ENCODE measurements at regions not wholly inside any gene's neighbourhood (a gene's known extent, or its start where the extent isn't known, plus 50 kb on each side); places are given as distances from the start of the nearest gene placed in this dataset.
A peak's percentile ranks its signal among the peaks of the same experiment; 100 is the strongest.

DNA sequence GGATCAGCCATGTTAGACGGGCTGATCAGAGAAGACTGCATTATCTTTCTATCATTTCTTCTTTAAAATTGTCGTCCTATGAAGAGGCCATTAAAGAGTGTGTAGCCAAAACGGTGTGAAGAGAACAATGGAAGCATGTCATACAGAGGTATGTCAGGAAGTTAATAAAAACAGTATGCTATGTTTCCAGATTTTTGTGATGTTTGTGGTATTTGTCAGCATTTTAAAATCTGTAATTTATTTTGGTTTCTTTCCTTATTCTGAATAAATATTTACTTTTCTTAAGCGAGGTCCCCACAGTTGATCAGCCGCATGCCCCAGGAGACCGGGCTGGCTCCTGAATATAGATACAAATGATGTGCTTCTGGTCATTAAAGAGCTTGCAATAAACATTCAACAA lies 142.9 kb upstream of the SERP2 start:
- WGBS, 2 donors: 77 to 79% methylated on average over 6 of the region's 6 CpGs
- no peak for DNase-seq
- Histone ChIP-seq H3K36me3 (no peaks in the 10 kb centered on the region), H3K9me3 (no peaks in the 10 kb centered on the region), H3K4me3 (no peak overlapping the region), H3K27ac (no peak overlapping the region), H3K4me1 (peaks cover 0 to 17% (median 2%) of the 10 kb centered on the region in 9 donors), H3K27me3 (no peaks in the 10 kb centered on the region)
- no peak for ATAC-seq
- TF ChIP-seq CTCF (IDR thresholded peaks at IDR 0.05): no peak
- intact Hi-C loops (cut with DNase I): loop anchor here in 5 of 10 donors (5.0 to 10.0 kb wide), 4 partner anchors 33 to 204 kb away; no protein-coding TSS in a partner anchor

DNA sequence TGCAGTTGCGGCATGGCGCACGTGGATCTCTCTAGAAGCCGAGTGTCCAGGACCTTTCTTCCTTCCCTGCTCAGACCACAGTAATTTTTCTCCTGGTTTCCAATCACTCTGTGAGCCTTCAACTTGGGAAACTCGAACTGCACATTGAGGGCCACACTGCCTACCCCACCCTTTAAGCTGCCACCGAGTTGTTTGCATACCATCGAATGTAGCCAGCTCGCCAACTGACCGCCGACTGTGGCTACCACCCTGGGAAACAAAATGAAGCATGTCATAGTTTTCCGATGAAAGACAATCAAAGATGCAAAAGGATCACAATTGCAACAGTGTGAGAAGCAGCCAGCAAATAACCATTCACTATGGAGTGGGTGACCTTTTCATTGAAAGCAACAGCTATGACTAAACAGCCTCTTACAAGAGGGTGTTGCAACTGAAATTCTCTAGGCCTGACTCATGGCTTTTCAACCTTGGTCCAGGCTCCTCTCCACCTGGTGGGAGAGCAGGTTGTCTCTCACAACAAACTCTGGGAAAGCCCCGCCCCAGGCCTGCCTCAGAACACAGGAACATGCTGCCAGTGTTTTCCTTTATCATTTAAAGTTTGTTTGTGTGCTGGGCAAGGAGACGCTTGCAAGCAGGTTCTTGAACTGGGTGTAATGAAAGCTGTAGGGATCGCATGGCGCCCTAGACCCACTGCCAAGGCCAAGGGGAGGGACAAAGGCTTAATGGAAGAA lies 141.7 kb upstream of the SERP2 start:
- WGBS, 2 donors: 93% methylated on average over 15 of the region's 15 CpGs
- ATAC-seq: peak in 4 of 8 donors; percentile 67 to 97 (median 83)
- Histone ChIP-seq H3K9me3 (no peaks in the 10 kb centered on the region), H3K4me1 (peaks cover 9 to 29% (median 14%) of the 10 kb centered on the region in 9 donors), H3K36me3 (no peaks in the 10 kb centered on the region), H3K4me3 (no peak overlapping the region), H3K27me3 (no peaks in the 10 kb centered on the region), H3K27ac (peak overlapping the region in 2 of 10 donors; percentile 8 to 63)
- peak in 1 of 9 donors; percentile 11 for TF ChIP-seq CTCF (IDR thresholded peaks at IDR 0.05)
- DNase-seq: peak in 1 of 2 donors; percentile 27
- intact Hi-C loops (cut with DNase I): loop anchor here in 5 of 10 donors (5.0 to 10.0 kb wide), 4 partner anchors 35 to 203 kb away; no protein-coding TSS in a partner anchor

DNA sequence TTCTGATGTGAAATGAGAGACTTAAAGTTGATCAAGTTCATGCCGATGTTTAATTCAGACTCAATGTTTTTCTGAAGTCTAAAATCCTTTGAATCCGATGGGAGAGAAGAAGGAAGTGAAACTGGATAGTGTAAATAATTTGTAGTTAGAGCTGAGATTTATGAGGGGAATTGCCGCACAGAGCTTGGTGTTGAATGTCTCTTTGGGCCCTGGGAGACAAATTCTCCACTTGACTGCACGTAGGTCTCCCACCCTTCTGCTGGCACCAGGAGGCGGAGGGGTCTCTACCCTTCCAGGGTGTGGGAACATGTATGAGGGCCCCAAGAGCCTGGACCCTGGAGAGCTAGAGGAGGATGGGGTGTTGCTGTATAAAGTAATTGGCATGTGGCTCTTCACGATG lies 140.8 kb upstream of the SERP2 start:
- Histone ChIP-seq H3K27ac (no peak overlapping the region), H3K4me1 (peaks cover 13 to 37% (median 22%) of the 10 kb centered on the region in 9 donors), H3K9me3 (no peaks in the 10 kb centered on the region), H3K36me3 (no peaks in the 10 kb centered on the region), H3K27me3 (no peaks in the 10 kb centered on the region), H3K4me3 (no peak overlapping the region)
- DNase-seq (no peak), ATAC-seq (no peak)
- no peak for TF ChIP-seq CTCF (IDR thresholded peaks at IDR 0.05)
- intact Hi-C loops (cut with DNase I): loop anchor here in 5 of 10 donors (5.0 to 10.0 kb wide), 4 partner anchors 35 to 202 kb away; no protein-coding TSS in a partner anchor
- WGBS, 2 donors: 83 to 94% methylated on average over 6 of the region's 6 CpGs

- no peak for DNase-seq
- 93 to 98% methylated on average over 1 of the region's 1 CpG for WGBS, 2 donors
- Histone ChIP-seq H3K4me1 (peaks cover 20 to 42% (median 33%) of the 10 kb centered on the region in 9 donors), H3K4me3 (no peak overlapping the region), H3K27ac (no peak overlapping the region), H3K9me3 (no peaks in the 10 kb centered on the region), H3K36me3 (no peaks in the 10 kb centered on the region), H3K27me3 (no peaks in the 10 kb centered on the region)
- ATAC-seq: no peak
- TF ChIP-seq CTCF (IDR thresholded peaks at IDR 0.05): no peak
- intact Hi-C loops (cut with DNase I): loop anchor here in 5 of 10 donors (5.0 to 10.0 kb wide), 4 partner anchors 37 to 200 kb away; no protein-coding TSS in a partner anchor
Measured at GRCh38 chr13:44234566-44234965, 139.1 kb upstream of the SERP2 start.
